ENCODE measurements at regions not wholly inside any gene's neighbourhood (a gene's known extent, or its start where the extent isn't known, plus 50 kb on each side); places are given as distances from the start of the nearest gene placed in this dataset.

- ATAC-seq, result no peak
- intact Hi-C loops (cut with micrococcal nuclease) (no loop called here), in situ Hi-C loops (cut with MboI) (no loop called here)
- Histone ChIP-seq H3K9me1 (ENCODE audit: control insufficient read depth, insufficient read depth, low read length) (no peaks in the 10 kb centered on the region), H3K9ac (ENCODE audit: insufficient read depth in 1 of 2, low read depth in 2 of 2, low read length in 2 of 2) (no peak overlapping the region), H3K4me1 (replicated peaks in 1 of 2; ENCODE audit: control insufficient read depth in 2 of 2, insufficient read depth in 2 of 2, low read length in 2 of 2) (no peaks in the 10 kb centered on the region), H3K79me2 (ENCODE audit: control insufficient read depth, insufficient read depth, low read length) (no peaks in the 10 kb centered on the region), H3K4me3 (no peak overlapping the region), H3K9me3 (replicated peaks; ENCODE audit: control insufficient read depth, insufficient read depth, low read depth, low read length) (no peaks in the 10 kb centered on the region; the same call in 1 of the 2 replicates), H2AFZ (ENCODE audit: low read depth, low read length) (no peak overlapping the region), H3K4me2 (ENCODE audit: insufficient read depth, low read length) (no peak overlapping the region), H3K27me3 (ENCODE audit: control insufficient read depth in 2 of 2, insufficient read depth in 2 of 2, low read length in 2 of 2) (no peaks in the 10 kb centered on the region), H3K36me3 (ENCODE audit: control insufficient read depth, insufficient read depth, low read length) (no peaks in the 10 kb centered on the region), H3K27ac (ENCODE audit: extremely low read depth, low read depth, low read length) (no peak overlapping the region), H4K20me1 (replicated peaks; ENCODE audit: control insufficient read depth, insufficient read depth, low read length) (no peaks in the 10 kb centered on the region)
- ChIA-PET CTCF (ENCODE audit: low intra/inter-chr PET ratio) (no interaction called here), POLR2A (no interaction called here)
- no peak for FAIRE-seq
- no TSS peak for BruUV-seq (replicated peaks)
- no peak for DNase-seq (ENCODE audit: extremely low read depth in 1 of 4, low spot score in 3 of 4)
- TF ChIP-seq ZBTB17 (CRISPR knock-in tag; IDR thresholded peaks at IDR 0.05) (no peak), POLR2AphosphoS5 (IDR thresholded peaks at IDR 0.05; ENCODE audit: control insufficient read depth, insufficient read depth, low read depth, low read length) (no peak), NCOR1 (IDR thresholded peaks at IDR 0.05) (no peak), ZBTB8A (IDR thresholded peaks at IDR 0.05; ENCODE audit: partially characterized antibody) (no peak), RREB1 (CRISPR knock-in tag; IDR thresholded peaks at IDR 0.05) (no peak), FOXK2 (conservative IDR thresholded peaks at IDR 0.05 in 1 of 2, IDR thresholded peaks at IDR 0.05 in 1 of 2; ENCODE audit: low read depth in 2 of 2) (no peak), ZBTB49 (CRISPR knock-in tag; IDR thresholded peaks at IDR 0.05; ENCODE audit: borderline replicate concordance) (no peak), SP2 (IDR thresholded peaks at IDR 0.05; ENCODE audit: extremely low read depth, low read depth, low read length, poor library complexity, severe bottlenecking) (no peak)
- WGBS (ENCODE audit: insufficient coverage, low coverage, missing lambda C conversion rate), result 0% methylated on average over 2 of the region's 2 CpGs
Measured at GRCh38 chr3:163832547-163832946, 1245.7 kb downstream of the SI start.
